GM12878 (cell line): ENCODE measurements at regions not wholly inside any gene's neighbourhood (a gene's known extent, or its start where the extent isn't known, plus 50 kb on each side); places are given as distances from the start of the nearest gene placed in this dataset.

ENCODE experiments used
- ATAC-seq: fragments of 200-7000 bp; cut with Tn5 transposase; 3 replicates; pipeline ENCODE4 v1.9.1; 2020; ENCODE audit warnings: mild to moderate bottlenecking, moderate library complexity
- BruUV-seq: library from RNA; stranded (reverse); fragments of 400-500 nt; replicated peaks from 2 replicates; lab custom pipeline; 2021; lab: Mats Ljungman, UMichigan
- CTCF ChIA-PET: fragments of 300-600 bp; sonication (Branson Sonifier 250); formaldehyde crosslinking; extraction: SDS; loops from one replicate; lab custom pipeline; 2021; ENCODE audit warnings: inconsistent platforms; lab: Yijun Ruan, JAX
- POLR2A ChIA-PET: fragments of 350-600 bp; formaldehyde crosslinking; extraction: SDS; loops from one replicate; lab custom pipeline; 2021; ENCODE audit warnings: inconsistent platforms; lab: Charles Lee
- RAD21 ChIA-PET: fragments of 300-600 bp; sonication (Branson Sonifier 250); formaldehyde crosslinking; loops from one replicate; lab custom pipeline; 2023; ENCODE audit warnings: antibody characterized with exemption; ENCODE audit not compliant: unreplicated experiment; lab: Charles Lee
- SMC1A ChIA-PET: fragments of 300-600 bp; sonication (Branson Sonifier 250); formaldehyde crosslinking; loops from one replicate; lab custom pipeline; 2023; ENCODE audit not compliant: unreplicated experiment, uncharacterized antibody; lab: Charles Lee
- DNase-seq: peaks from one replicate; pipeline ENCODE4 v3.0.0-alpha.2; 2011; ENCODE audit warnings: low read depth, low spot score
- FAIRE-seq: peaks from 3 replicates; lab custom pipeline; 2011; peaks lifted over from hg19 to GRCh38; lab: Jason Lieb, UNC
- H2AFZ ChIP-seq: 2 replicates; pipeline ENCODE4 v1.6.0; 2011; ENCODE audit warnings: low read depth, low read length, control low read depth; ENCODE audit not compliant: control insufficient read depth
- H3K27ac ChIP-seq: 2 replicates; pipeline ENCODE4 v1.5.1; 2011; ENCODE audit warnings: control low read depth; ENCODE audit not compliant: control insufficient read depth, insufficient read depth
- H3K27me3 ChIP-seq, 2 experiments: replicated peaks in 1 of 2; 2 replicates each; pipeline versions ENCODE4 v1.6.0 to v1.6.1; 2011; ENCODE audit warnings: low read length in 1 of 2; ENCODE audit not compliant: control insufficient read depth in 2 of 2, insufficient read depth in 2 of 2
- H3K36me3 ChIP-seq, 2 experiments: 2 replicates each; pipeline ENCODE4 v1.5.1; 2011; ENCODE audit warnings: low read length in 1 of 2; ENCODE audit not compliant: control insufficient read depth in 2 of 2, insufficient read depth in 2 of 2
- H3K4me1 ChIP-seq: 2 replicates; pipeline ENCODE4 v1.6.1; 2011; ENCODE audit warnings: mild to moderate bottlenecking, low read length, moderate library complexity, mixed read lengths; ENCODE audit not compliant: control insufficient read depth, insufficient read depth
- H3K4me2 ChIP-seq: 2 replicates; pipeline ENCODE4 v1.6.0; 2011; ENCODE audit warnings: control low read depth; ENCODE audit not compliant: control insufficient read depth, insufficient read depth
- H3K4me3 ChIP-seq: fragments of 200-600 bp; sonication (generic); 2 replicates; pipeline ENCODE4 v1.5.1; 2016
- H3K79me2 ChIP-seq: 2 replicates; pipeline ENCODE4 v1.6.0; 2011; ENCODE audit warnings: low read length; ENCODE audit not compliant: control insufficient read depth, insufficient read depth
- H3K9ac ChIP-seq: 2 replicates; pipeline ENCODE4 v1.8.0; 2011; ENCODE audit warnings: low read length, control low read depth, mixed read lengths; ENCODE audit not compliant: control insufficient read depth, insufficient read depth
- H3K9me3 ChIP-seq: replicated peaks from 3 replicates; pipeline ENCODE4 v1.5.1; 2011; ENCODE audit warnings: mild to moderate bottlenecking, low read length; ENCODE audit not compliant: control insufficient read depth, insufficient read depth
- H4K20me1 ChIP-seq: 2 replicates; pipeline ENCODE4 v1.6.0; 2011; ENCODE audit not compliant: control insufficient read depth, insufficient read depth
- BACH1 ChIP-seq: fragments of 450-650 bp; IDR thresholded peaks from 2 replicates; pipeline ENCODE4 v1.6.1; 2017; ENCODE audit warnings: mild to moderate bottlenecking, borderline replicate concordance
- HDAC6 ChIP-seq: fragments of 200-600 bp; sonication (generic); IDR thresholded peaks from one replicate; pipeline ENCODE4 v1.8.0; 2017; ENCODE audit warnings: antibody characterized with exemption; ENCODE audit not compliant: unreplicated experiment
- RAD21 ChIP-seq: IDR thresholded peaks from 2 replicates; pipeline ENCODE4 v1.6.1; 2011; ENCODE audit warnings: mild to moderate bottlenecking, low read depth, low read length, moderate library complexity; ENCODE audit not compliant: insufficient read depth
- ZNF217 ChIP-seq: fragments of 450-650 bp; IDR thresholded peaks from 2 replicates; pipeline ENCODE4 v1.6.1; 2017; ENCODE audit warnings: antibody characterized with exemption, mild to moderate bottlenecking
- WGBS: methylation state at CpG from one replicate; pipeline ENCODE4 v1.1.6; 2016; ENCODE audit warnings: low lambda C conversion rate; ENCODE audit not compliant: insufficient replicate concordance, insufficient coverage; ENCODE audit errors: missing lambda C conversion rate; 5-methylcytosine and 5-hydroxymethylcytosine counted together
- in situ Hi-C: fragments of 300-500 bp; cut with MboI; formaldehyde crosslinking; loops from 9 replicates; pipeline ENCODE4 v1.14.3; 2018; ENCODE audit warnings: mixed read lengths
- intact Hi-C: fragments of 100-400 bp; cut with micrococcal nuclease; formaldehyde crosslinking; loops from one replicate; pipeline ENCODE4 v1.14.2; 2022; ENCODE audit not compliant: unreplicated experiment
- TF ChIP-seq, protein P1 (sequence below): fragments of 450-650 bp; IDR thresholded peaks from 2 replicates; pipeline ENCODE4 v1.6.1; 2017; ENCODE audit warnings: mild to moderate bottlenecking, moderate library complexity

DNA sequence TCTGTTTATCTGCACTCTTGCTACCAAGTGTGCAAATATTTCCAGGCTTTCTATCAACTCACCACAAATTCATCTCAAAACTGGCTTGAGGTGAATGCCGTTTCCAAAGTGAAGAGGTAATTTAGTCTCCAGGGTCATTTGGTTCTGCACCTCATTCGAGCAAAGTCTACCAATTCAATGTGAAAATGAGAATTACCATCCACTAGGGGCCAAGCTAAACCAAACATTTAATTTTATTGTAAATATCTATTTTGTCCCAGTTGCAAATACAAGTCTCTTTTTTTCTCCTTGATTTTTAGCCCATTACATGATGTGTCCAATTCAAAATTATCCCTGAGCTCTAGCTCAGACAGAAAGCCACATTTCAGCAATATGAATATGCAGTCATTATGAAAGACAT is 152.3 kb upstream of the PTBP2 start:
- H3K36me3 ChIP-seq = no peaks in the 10 kb centered on the region
- in situ Hi-C loops = no loop called here
- H3K9ac ChIP-seq = no peak overlapping the region
- TF ChIP-seq RAD21 = no peak
- no peak for TF ChIP-seq BACH1
- TF ChIP-seq, protein P1, sequence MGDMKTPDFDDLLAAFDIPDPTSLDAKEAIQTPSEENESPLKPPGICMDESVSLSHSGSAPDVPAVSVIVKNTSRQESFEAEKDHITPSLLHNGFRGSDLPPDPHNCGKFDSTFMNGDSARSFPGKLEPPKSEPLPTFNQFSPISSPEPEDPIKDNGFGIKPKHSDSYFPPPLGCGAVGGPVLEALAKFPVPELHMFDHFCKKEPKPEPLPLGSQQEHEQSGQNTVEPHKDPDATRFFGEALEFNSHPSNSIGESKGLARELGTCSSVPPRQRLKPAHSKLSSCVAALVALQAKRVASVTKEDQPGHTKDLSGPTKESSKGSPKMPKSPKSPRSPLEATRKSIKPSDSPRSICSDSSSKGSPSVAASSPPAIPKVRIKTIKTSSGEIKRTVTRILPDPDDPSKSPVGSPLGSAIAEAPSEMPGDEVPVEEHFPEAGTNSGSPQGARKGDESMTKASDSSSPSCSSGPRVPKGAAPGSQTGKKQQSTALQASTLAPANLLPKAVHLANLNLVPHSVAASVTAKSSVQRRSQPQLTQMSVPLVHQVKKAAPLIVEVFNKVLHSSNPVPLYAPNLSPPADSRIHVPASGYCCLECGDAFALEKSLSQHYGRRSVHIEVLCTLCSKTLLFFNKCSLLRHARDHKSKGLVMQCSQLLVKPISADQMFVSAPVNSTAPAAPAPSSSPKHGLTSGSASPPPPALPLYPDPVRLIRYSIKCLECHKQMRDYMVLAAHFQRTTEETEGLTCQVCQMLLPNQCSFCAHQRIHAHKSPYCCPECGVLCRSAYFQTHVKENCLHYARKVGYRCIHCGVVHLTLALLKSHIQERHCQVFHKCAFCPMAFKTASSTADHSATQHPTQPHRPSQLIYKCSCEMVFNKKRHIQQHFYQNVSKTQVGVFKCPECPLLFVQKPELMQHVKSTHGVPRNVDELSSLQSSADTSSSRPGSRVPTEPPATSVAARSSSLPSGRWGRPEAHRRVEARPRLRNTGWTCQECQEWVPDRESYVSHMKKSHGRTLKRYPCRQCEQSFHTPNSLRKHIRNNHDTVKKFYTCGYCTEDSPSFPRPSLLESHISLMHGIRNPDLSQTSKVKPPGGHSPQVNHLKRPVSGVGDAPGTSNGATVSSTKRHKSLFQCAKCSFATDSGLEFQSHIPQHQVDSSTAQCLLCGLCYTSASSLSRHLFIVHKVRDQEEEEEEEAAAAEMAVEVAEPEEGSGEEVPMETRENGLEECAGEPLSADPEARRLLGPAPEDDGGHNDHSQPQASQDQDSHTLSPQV = no peak
- no peak for TF ChIP-seq HDAC6
- TF ChIP-seq ZNF217 = no peak
- TF ChIP-seq, all 136 proteins: peak for 0
- Histone ChIP-seq H2AFZ (no peak overlapping the region), H3K9me3 (no peaks in the 10 kb centered on the region), H3K4me3 (no peak overlapping the region), H3K79me2 (no peaks in the 10 kb centered on the region), H3K4me2 (no peak overlapping the region), H3K4me1 (no peaks in the 10 kb centered on the region), H3K27me3 (no peaks in the 10 kb centered on the region), H3K27ac (no peak overlapping the region), H4K20me1 (no peaks in the 10 kb centered on the region)
- WGBS = 0% methylated on average over 2 of the region's 2 CpGs
- CTCF ChIA-PET = no interaction called here
- FAIRE-seq (no peak), DNase-seq (no peak), ATAC-seq (no peak)
- SMC1A ChIA-PET = no interaction called here
- POLR2A ChIA-PET = no interaction called here
- RAD21 ChIA-PET = no interaction called here
- intact Hi-C loops = no loop called here
- no TSS peak for BruUV-seq
